B cell (primary cell): ENCODE measurements at regions not wholly inside any gene's neighbourhood (a gene's known extent, or its start where the extent isn't known, plus 50 kb on each side); places are given as distances from the start of the nearest gene placed in this dataset.

Experiments used
- ATAC-seq: fragments of 200-7000 bp; cut with Tn5 transposase; one replicate; pipeline ENCODE4 v1.10.0; 2021; ENCODE audit warnings: low read depth, mild to moderate bottlenecking, moderate number of reproducible peaks, moderate library complexity
- CTCF ChIA-PET: fragments of 350-600 bp; sonication (Branson Sonifier 250); formaldehyde crosslinking; loops from one replicate; lab custom pipeline; 2021; ENCODE audit warnings: antibody characterized with exemption, inconsistent platforms; lab: Charles Lee
- POLR2A ChIA-PET: fragments of 350-600 bp; sonication (Branson Sonifier 250); formaldehyde crosslinking; loops from one replicate; lab custom pipeline; 2021; ENCODE audit warnings: antibody characterized with exemption; lab: Charles Lee
- DNase-seq: peaks from one replicate; pipeline ENCODE4 v3.0.0; 2013
- H2AFZ ChIP-seq: 2 replicates; pipeline ENCODE4 v1.6.1; 2012; ENCODE audit warnings: mild to moderate bottlenecking, low read depth, low read length; ENCODE audit not compliant: insufficient read depth, poor library complexity, severe bottlenecking
- H3K27ac ChIP-seq, 2 donors: 1 replicate in 1 of 2; 2 replicates in 1 of 2; pipeline ENCODE4 v1.5.1; 2012 to 2013; ENCODE audit warnings: low read length in 2 of 2, mild to moderate bottlenecking in 2 of 2, moderate library complexity in 1 of 2
- H3K27me3 ChIP-seq, 4 experiments: fragments of 200-600 bp in 1 of 4; sonication (generic) in 1 of 4; replicated peaks in 1 of 4; 1 replicate in 2 of 4; 2 replicates in 2 of 4; pipeline versions ENCODE4 v1.6.1 to v1.7.0; 2013 to 2016; ENCODE audit warnings: low read length in 3 of 4, mild to moderate bottlenecking in 2 of 4, mixed read lengths in 1 of 4, moderate library complexity in 1 of 4; ENCODE audit not compliant: insufficient read depth in 4 of 4, control insufficient read depth in 3 of 4; ENCODE audit errors: control extremely low read depth in 1 of 4
- H3K36me3 ChIP-seq, 2 experiments: replicated peaks in 1 of 2; 1 replicate in 1 of 2; 2 replicates in 1 of 2; pipeline versions ENCODE4 v1.6.1 to v1.7.1; 2013; ENCODE audit warnings: low read length in 1 of 2; ENCODE audit not compliant: insufficient read depth in 2 of 2, control insufficient read depth in 1 of 2; ENCODE audit errors: control extremely low read depth in 1 of 2, extremely low read depth in 1 of 2
- H3K4me1 ChIP-seq, 2 donors: fragments of 200-600 bp in 1 of 2; sonication (generic) in 1 of 2; 1 replicate in 1 of 2; 2 replicates in 1 of 2; pipeline versions ENCODE4 v1.5.1 to v1.6.1; 2013 to 2017; ENCODE audit warnings: low read length in 2 of 2; ENCODE audit not compliant: control insufficient read depth in 2 of 2, insufficient read depth in 2 of 2
- H3K4me2 ChIP-seq: replicated peaks from 2 replicates; pipeline ENCODE3; 2012; ENCODE audit warnings: mild to moderate bottlenecking, low read depth, low read length; ENCODE audit not compliant: poor library complexity, severe bottlenecking
- H3K4me3 ChIP-seq, 5 experiments: fragments of 200-600 bp in 1 of 5; sonication (generic) in 1 of 5; 1 replicate in 3 of 5; 2 replicates in 2 of 5; pipeline versions ENCODE4 v1.5.1 to v1.7.0; 2011 to 2016; ENCODE audit warnings: low read length in 4 of 5, mild to moderate bottlenecking in 4 of 5, low read depth in 2 of 5, control low read depth in 1 of 5, moderate library complexity in 1 of 5; ENCODE audit not compliant: insufficient read depth in 1 of 5; ENCODE audit errors: control extremely low read depth in 1 of 5, extremely low read depth in 1 of 5
- H3K79me2 ChIP-seq: fragments of 200-600 bp; sonication (generic); one replicate; pipeline ENCODE4 v1.6.0; 2016; ENCODE audit warnings: low read length; ENCODE audit not compliant: control insufficient read depth, insufficient read depth
- H3K9ac ChIP-seq: fragments of 200-600 bp; sonication (generic); 2 replicates; pipeline ENCODE4 v1.6.1; 2017; ENCODE audit warnings: mild to moderate bottlenecking, low read length, moderate library complexity
- H3K9me3 ChIP-seq, 3 donors: one replicate each; pipeline versions ENCODE4 v1.6.1 to v1.7.1; 2013; ENCODE audit warnings: low read length in 2 of 3; ENCODE audit not compliant: control insufficient read depth in 2 of 3, insufficient read depth in 1 of 3; ENCODE audit errors: control extremely low read depth in 1 of 3
- H4K20me1 ChIP-seq: 2 replicates; pipeline ENCODE4 v1.6.0; 2012; ENCODE audit warnings: mild to moderate bottlenecking, low read length; ENCODE audit not compliant: insufficient read depth, control insufficient read depth, poor library complexity, severe bottlenecking
- H3K27ac Mint-ChIP-seq: one replicate; pipeline ENCODE4 v1.8.0; 2021; ENCODE audit warnings: mixed read lengths
- H3K27me3 Mint-ChIP-seq: one replicate; pipeline ENCODE4 v1.8.0; 2021; ENCODE audit warnings: mixed read lengths
- H3K4me1 Mint-ChIP-seq: one replicate; pipeline ENCODE4 v1.8.0; 2021; ENCODE audit warnings: mixed read lengths
- H3K4me3 Mint-ChIP-seq: one replicate; pipeline ENCODE4 v1.8.0; 2021; ENCODE audit warnings: mixed read lengths
- H3K9me3 Mint-ChIP-seq: one replicate; pipeline ENCODE4 v1.8.0; 2022; ENCODE audit warnings: mixed read lengths; ENCODE audit not compliant: insufficient read depth
- CTCF ChIP-seq: fragments of 200-600 bp; IDR thresholded peaks from one replicate; pipeline ENCODE4 v1.8.0; 2022; ENCODE audit warnings: antibody characterized with exemption, mild to moderate bottlenecking
- EZH2 ChIP-seq: IDR thresholded peaks from 2 replicates; pipeline ENCODE4 v1.6.1; 2012; ENCODE audit warnings: borderline replicate concordance, low read depth, mild to moderate bottlenecking, moderate library complexity, low read length; ENCODE audit not compliant: insufficient read depth, poor library complexity, severe bottlenecking
- WGBS: methylation state at CpG from one replicate; pipeline ENCODE4 v1.1.5; 2013; ENCODE audit warnings: missing lambda C conversion rate; ENCODE audit not compliant: insufficient coverage; 5-methylcytosine and 5-hydroxymethylcytosine counted together
- intact Hi-C: fragments of 100-400 bp; cut with micrococcal nuclease; formaldehyde crosslinking; loops from one replicate; pipeline ENCODE4 v1.10.0; 2022

GRCh38 chr12:5180496-5180895 is 136.8 kb downstream of the KCNA5 start:
- no peaks in the 10 kb centered on the region for H3K79me2 ChIP-seq
- intact Hi-C loops, result no loop called here
- CTCF ChIA-PET, result no interaction called here
- H3K36me3 ChIP-seq, result no peaks in the 10 kb centered on the region
- peaks cover 0 to 6% (median 0%) of the 10 kb centered on the region in 4 experiments for H3K27me3 ChIP-seq
- H3K9ac ChIP-seq, result no peak overlapping the region
- H3K4me2 ChIP-seq, result no peak overlapping the region
- Mint-ChIP-seq H3K4me1 (no peaks in the 10 kb centered on the region), H3K9me3 (no peaks in the 10 kb centered on the region), H3K4me3 (no peak overlapping the region), H3K27ac (no peak overlapping the region), H3K27me3 (peaks cover 34% of the 10 kb centered on the region)
- no peaks in the 10 kb centered on the region for H3K9me3 ChIP-seq
- H3K4me1 ChIP-seq, result no peaks in the 10 kb centered on the region
- TF ChIP-seq EZH2 (no peak), CTCF (no peak)
- H4K20me1 ChIP-seq, result no peaks in the 10 kb centered on the region
- H3K4me3 ChIP-seq, result no peak overlapping the region
- POLR2A ChIA-PET, result no interaction called here
- DNase-seq (no peak), ATAC-seq (no peak)
- 84% methylated on average over 4 of the region's 5 CpGs for WGBS
- no peak overlapping the region for H3K27ac ChIP-seq
- no peak overlapping the region for H2AFZ ChIP-seq

GRCh38 chr12:5184186-5184585 is 140.5 kb downstream of the KCNA5 start:
- 100% methylated on average over 1 of the region's 5 CpGs for WGBS

More at GRCh38 chr12:5184186-5184585, 140.5 kb downstream of the KCNA5 start:
- ChIA-PET POLR2A (no interaction called here), CTCF (no interaction called here)
- peaks cover 0 to 6% (median 0%) of the 10 kb centered on the region in 4 experiments for H3K27me3 ChIP-seq
- no peaks in the 10 kb centered on the region for H3K79me2 ChIP-seq
- H3K27ac ChIP-seq, result no peak overlapping the region
- H3K36me3 ChIP-seq, result no peaks in the 10 kb centered on the region
- ATAC-seq, result no peak
- H3K4me3 ChIP-seq, result no peak overlapping the region
- H3K4me1 ChIP-seq, result no peaks in the 10 kb centered on the region
- Mint-ChIP-seq H3K27ac (no peak overlapping the region), H3K4me3 (no peak overlapping the region), H3K4me1 (no peaks in the 10 kb centered on the region), H3K27me3 (peaks cover 37% of the 10 kb centered on the region), H3K9me3 (no peaks in the 10 kb centered on the region)
- H4K20me1 ChIP-seq, result no peaks in the 10 kb centered on the region
- no peak for DNase-seq
- H3K9ac ChIP-seq, result no peak overlapping the region
- no peak for TF ChIP-seq CTCF
- TF ChIP-seq EZH2, result no peak
- no peaks in the 10 kb centered on the region for H3K9me3 ChIP-seq
- H2AFZ ChIP-seq, result no peak overlapping the region
- intact Hi-C loops, result no loop called here
- H3K4me2 ChIP-seq, result no peak overlapping the region
